NCI-H2227 (cell line): ENCODE measurements at regions not wholly inside any gene's neighbourhood (a gene's known extent, or its start where the extent isn't known, plus 50 kb on each side); places are given as distances from the start of the nearest gene placed in this dataset.

Experiments
- DNase-seq: peaks from one replicate; lab custom pipeline; 2025; ENCODE audit not compliant: unreplicated experiment; lab: John Stamatoyannopoulos, UW

DNA sequence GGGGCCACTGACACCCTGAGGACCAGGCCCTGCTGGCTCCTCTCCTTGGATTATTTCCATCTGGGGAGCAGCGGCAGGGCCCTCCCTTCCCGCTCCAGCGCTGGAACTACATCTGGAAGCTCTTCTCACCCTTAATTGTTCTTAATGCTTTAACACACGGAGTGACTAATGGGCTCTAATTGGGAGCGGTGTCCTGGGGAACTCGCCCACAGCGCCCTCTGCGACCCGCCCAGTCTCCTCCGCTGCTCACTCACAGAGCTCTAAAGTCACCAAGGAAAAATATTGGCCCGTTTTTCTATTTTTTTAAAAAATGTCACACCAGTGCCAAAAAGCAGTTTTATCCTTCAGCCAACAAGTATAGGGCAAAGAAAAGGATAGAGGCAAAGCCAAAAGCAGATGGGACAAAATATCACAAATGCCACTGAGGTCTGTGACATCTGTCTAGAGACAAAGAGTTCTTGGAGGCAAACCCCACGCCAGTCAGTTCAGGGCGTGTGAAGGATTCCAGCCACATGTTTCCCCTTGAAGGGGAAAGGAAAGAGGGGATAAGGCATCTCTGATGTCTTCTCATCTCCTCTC is 134.7 kb downstream of the RBFOX3 start:
- no peak for DNase-seq

DNA sequence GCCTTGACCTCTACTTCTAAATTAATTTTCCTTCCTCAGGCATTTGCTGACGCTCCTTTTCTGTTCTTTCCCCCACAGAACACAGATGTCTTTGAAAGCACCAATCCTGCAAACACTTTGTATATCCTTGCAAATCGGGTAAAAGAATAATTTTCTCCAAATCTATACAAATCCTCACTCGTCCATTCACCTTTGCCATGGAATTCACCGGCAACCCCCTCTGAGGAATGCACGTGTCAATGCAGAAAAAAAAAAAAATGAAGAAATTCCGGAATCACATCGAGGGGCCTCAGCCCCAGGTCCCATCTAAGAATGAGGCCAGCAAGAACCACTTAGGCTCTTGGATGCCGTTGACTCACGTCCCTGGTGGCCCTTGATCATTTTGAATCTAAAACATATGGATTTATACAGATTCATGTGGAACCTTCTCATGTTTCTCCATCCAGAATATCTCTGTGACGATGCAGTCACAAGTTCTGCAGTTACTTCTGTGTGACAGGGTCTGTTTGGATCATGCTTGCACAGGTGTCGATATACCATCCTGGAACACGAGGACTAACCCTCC is 136.9 kb downstream of the RBFOX3 start:
- DNase-seq = no peak

DNA sequence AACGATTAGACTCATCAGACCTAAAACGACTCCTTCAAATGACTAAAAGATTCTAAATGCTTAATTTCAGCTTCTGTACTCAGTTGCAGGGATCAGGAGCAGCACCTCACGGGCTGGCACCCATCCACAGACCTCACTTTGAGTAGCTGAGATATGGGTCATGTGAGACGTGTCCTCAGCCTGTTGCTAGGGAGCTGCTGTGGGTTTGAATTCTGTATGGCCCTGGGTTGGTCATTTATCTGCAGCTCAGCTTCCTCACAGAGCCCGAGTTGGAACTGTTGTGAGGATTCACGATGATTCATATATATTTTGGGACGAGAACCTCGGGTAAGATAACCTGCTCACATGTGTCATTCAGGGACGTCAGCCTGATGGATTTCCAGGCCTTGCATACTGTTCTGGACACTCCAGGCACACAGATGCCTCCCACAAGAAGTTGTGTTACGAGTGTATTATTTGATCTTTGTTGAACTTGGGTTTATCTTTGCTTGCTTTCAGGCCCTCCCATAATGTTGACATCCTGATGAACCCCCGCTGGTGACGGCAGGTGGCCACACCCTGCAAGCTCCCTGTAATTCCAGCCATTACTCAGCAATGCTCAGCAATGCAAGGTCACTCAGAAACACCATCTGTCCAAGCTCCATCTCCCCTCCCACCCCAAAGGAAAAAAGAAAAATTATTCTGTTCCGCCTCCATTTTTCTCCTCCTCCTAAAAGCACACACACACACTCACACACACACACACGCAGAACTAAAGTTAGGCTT is 137.6 kb downstream of the RBFOX3 start:
- peak; percentile 43 for DNase-seq

DNA sequence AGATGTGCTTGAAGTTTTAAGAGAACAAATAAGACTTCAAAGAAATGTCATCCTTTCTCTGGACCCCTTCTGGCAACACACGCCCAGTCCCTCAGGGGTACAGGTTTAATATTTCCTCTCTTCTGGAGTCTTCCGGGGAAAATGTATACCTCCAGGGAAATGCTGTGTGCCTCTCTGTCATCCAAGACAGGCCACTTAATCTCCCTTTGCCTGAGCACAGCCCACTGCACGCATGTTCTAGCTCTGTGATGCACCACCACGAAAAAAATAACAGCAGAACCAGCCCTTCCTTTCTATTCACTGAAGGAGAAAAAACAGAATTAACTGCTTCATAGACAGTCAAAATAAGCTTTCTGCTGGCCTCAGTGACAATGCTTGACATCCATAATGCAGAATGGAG is 140.1 kb downstream of the RBFOX3 start:
- no peak for DNase-seq

DNA sequence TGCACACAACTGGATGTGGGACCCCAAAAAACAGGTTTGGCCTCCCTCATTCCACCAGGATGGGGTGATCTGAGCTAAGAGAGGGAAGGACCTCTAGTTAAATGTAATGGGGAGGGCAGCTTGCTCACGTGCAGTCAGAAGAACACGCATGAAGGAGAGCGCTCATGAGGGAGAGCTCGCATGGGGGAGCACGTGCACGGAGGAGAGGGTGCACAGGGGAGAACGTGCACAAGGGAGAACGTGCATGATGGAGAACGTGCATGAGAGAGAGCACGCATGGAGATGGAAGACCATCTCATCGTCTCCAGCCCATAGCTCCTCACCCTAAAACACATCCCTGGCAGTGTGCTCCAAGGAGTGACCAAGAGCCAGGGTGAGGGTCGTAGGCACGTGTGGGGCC is 141.2 kb downstream of the RBFOX3 start:
- DNase-seq = no peak

DNA sequence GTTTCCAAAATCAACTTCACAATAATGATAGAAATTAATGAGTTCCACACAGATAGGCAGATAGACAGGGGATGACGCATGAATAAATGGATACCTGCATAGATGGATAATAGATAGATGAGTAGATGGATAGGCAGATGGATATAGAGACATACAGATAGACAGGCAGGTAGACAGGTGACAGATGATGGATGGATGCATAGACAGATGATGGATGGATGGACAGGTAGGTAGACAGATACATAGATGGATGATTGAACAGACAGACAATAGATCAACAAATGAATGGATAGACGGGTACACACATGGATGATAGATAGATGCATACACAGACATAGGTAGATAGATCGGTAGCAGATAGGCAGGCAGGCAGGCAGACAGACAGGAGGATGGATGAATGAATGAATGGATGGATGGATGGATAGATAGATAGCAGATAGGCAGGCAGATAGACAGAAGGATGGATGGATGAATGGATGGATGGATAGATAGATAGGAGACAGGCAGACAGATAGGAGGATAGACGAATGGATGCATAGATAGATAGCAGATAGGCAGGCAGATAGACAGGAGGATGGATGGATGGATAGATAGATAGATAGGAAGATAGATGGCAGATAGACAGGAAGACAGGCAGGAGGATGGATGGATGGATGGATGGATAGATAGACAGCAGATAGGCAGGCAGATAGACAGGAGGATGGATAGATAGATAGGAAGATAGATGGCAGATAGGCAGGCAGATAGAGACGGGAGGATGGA is 142.5 kb downstream of the RBFOX3 start:
- no peak for DNase-seq

DNA sequence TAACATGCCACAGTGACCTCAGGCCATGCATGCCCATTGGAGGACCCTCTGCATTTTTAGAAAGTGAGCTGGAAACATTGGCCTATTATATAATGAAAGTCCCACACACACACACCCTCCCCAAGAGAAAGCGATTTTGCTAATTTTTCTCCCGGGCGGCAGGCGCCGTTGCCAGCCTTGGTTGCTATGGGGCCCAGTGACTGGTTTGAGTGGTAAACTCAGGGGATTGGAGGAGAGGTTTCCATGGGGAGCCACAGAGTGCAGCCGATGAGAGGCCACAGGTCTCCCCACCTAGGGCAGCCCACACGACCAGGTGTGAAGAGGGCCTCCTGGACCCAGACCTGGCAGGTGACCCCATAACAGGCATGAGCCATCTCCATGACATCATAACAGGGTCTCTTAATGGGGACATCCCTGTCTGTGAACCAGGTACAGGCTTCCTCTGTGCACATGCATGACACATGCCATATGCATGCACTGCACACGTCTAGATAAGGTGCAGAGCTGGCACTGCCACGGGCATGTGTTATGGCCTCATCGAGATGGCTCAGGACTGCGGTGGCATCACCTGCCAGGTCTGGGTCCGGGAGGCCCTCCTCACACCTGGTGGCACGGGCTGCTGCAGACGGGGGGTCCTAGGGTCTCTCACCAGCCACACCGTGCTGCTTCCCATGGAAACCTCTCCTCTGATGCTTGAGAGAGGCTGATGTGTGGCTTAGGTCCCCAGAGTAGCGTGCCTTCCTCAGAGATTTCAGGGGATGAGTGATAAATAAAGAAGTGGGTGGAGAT is 144.1 kb downstream of the RBFOX3 start:
- no peak for DNase-seq

DNA sequence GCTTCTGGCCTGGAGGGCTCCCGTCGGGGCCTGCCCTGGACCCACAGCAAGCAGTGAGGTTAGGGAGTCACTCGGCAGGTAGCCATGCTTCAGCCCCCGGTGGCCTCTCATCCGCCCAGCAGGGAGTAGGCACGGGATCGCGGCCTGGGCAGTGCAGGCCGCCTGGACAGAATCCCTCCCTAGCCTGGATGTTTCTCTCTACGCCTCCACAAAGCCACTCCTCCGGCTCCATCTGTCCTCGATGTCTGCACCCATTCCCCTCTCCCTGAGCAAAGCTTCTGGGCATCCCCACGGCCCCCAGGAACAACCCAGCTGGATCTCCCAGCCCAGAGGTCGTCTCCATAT is 145.2 kb downstream of the RBFOX3 start:
- no peak for DNase-seq

DNA sequence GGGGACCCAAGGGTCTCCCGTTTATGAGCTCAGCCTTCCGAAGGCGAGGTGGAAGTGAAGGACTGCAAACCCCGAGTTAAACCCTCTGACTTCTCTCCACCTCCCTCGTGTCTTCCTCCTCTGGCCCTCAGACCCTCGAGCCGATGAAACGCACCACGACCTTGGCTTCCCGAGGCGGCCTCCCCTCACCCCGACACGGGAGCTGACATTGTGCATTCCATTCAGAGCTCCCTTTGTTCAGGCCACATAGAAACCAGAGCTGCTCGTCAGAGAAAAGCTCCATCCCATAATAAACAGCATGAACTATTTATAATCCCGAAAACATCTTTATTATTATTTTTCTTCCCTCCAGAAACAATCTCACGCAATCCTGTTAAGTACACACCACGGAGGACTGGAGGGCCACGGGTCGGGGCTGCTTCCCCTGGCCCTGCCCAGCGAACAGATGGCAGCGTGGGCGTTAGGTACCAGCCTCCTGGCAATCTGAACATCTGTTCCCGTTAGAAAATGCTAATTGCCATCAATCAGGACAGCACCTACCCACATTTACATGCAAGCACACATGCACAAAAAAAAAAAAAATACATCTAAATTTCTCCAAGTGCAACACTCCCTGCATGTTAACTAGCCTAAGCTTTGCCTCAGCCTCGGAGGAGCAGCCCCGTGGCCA is 145.7 kb downstream of the RBFOX3 start:
- peak; percentile 8 for DNase-seq

DNA sequence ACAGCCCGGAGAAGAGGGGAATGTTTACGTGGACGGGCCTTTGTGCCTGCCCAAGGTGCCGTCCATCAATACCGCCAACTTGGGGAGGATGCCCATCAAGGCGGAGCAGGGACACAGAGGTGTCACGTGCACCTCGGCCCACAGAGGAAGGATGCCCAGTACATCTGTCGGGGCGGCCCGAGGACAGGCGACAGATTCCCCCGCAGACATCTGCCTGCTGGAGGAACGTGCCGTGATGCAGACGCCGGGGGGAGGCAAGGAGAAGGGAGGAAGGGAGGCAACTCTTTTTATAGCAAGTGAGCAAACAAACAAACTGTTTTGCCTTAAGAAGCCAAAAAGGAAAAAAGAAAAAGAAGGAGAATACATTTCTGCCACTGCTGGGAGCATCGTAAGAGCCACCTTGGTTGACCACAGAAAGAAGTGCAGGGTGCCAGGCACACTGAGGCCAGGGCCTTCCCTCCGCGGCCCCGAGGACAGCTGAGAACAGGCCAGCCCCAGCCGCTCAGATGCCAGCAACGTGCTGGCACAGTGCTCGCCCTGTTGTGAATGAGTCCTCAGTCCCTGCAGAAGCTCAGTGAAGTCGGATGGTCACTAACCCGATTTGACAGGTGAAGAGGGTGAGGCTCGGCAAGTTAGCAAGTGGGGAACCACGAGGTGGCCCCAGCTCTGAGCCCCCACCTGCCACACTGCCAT is 146.4 kb downstream of the RBFOX3 start:
- DNase-seq = no peak

DNA sequence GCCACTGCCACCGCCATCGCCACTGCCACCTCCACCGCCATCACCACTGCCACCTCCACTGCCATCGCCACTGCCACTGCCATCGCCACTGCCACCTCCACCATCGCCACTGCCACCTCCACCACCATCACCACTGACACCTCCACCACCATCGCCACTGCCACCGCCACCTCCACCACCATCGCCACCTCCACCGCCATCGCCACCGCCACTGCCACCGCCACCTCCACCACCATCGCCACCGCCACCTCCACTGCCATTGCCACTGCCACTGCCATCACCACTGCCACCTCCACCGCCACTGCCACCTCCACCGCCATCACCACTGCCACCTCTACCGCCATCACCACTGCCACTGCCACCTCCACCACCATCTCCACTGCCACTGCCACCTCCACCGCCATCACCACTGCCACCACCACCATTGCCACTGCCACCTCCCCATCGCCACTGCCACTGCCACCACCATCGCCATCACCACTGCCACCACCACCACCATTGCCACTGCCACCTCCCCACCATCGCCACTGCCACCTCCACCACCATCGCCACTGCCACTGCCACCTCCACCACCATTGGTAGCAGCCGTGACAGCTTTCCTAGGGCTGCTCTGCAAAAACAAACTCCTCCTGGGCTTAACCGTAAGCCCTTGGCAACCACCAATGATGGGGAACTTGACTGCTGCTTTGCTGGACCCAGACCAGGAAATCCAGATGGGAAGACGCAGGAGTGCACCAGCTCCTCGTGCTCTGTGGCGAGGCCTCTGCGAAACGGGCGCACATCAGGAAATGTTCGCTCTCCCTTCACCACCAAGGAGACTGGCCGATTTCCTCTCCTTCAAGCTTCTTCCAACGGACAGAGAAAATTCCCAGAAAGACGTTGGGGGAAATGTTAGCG is 147.2 kb downstream of the RBFOX3 start:
- no peak for DNase-seq

DNA sequence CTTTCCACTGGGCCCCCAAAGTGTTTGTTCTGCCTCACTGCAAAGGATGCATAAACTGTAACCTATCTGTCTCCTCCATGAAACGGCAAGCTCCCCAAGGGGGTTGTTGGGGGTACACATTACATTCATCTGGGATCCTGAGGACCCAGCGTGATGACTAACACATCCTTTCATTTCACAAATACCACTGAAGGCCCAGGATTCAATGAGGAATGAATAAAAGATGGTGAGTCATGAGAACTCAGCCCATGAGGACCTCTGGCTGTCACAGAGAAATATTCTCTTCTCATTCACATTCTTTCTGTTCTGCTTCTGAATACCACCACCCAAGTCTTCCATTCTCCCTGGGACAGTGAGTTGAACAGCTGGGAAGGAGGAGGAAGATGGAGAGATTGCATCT is 149.8 kb downstream of the RBFOX3 start:
- no peak for DNase-seq

DNA sequence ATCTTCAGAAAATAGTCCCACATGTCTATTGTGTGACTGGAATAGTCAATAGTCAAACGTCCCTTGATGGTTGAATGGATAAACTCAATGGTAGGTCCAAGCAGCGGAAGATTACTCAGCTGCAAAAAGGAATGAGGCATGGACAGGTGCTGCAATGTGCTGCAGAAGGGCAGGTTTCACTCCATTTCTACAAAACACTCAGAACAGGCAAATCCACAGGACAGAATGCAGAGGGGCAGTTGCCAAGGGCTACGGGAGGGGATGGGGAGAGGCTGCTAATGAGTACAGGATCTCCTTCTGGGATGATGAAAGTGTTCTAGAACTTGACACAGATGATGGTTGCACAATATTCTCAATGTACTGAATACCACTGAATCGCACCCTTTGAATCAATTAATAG is 151.0 kb downstream of the RBFOX3 start:
- no peak for DNase-seq

DNA sequence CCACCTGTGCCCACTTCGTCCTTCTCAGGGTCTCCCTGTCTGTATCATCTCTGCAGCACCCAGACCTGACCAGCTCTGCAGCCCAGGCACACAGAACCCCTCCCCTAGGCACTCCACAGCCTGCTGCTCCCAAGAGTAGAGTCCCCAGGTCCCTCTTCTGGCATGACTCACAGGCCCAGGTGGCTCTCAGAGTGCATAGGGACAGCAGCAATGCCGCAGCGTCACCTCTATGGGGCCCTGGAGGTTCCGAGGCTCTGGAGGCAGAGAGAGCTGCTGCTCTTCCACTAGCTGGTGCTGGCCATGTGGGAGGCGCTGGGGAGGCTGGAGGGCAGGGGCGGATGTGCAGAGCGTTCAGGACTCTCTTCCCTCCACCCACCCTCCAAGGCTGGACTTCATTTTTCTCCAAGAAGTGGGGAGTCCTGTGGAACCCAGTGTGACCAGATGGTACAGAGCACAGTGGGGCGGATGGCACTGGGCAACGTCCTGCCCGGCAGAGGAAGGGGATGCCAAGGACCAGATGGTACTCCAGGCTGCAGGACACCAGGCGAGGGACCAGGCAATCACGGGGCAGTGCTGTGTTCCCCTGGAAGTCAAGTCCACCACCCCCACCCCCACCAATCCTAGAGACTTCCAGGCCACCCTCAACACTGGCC is 151.7 kb downstream of the RBFOX3 start:
- DNase-seq = no peak

DNA sequence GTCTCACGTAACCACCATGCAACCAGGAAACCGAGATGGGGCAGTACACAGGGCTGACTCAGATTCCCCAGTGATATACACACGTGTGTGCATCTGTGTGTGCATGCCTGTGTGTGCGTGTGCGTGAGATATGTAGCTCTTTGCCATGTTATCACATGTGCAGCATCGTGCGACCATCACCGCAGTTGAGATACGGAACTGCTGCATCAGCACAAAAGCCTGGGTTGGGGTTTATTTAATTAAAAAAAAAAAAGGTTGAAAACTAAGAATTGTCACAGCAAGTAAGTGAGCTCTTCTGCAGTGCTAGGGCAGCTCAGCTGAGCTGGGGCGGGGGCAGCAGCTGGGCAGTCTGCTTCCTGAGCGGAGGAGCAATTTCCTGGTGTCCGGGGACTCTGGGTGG is 152.5 kb downstream of the RBFOX3 start:
- DNase-seq = no peak

DNA sequence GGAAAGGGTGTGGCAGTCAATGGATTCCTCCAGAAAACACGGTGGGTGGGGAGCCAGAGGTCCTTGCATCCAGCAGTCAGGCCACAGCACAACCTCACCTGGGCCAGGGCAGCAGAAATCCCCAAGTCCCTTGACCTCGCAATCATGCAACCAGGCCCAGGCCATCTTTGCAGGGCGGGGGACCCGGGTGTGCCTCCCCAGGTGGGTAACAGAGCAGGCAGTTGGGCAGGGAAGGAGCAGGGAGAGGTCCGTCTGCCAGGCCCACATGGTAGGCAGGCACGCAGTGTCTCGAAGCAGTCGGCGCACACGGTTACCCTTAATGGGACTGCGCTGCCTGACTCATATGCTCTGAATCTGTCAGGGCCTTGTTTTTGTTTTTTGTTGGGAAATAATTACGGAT is 153.0 kb downstream of the RBFOX3 start:
- DNase-seq = no peak

DNA sequence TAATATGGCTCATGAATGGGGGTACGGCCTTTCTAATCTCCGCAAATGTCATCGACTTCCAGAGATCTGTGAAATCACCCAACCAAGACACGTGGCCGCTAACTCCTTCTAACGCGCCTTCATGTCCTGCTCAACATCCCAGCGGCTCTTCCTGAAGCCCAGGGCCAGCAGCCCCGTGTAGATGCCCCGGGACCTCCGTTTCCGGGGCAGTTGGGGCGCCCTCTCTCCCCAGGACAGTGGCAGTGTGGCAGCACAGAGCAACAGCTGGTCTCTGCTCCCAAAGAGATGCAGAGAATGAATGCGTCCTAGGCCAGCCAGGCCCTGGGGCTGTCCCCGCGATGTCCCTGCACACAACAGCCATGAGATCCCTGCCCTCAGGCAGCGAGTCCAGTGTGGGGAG is 153.5 kb downstream of the RBFOX3 start:
- DNase-seq = no peak

DNA sequence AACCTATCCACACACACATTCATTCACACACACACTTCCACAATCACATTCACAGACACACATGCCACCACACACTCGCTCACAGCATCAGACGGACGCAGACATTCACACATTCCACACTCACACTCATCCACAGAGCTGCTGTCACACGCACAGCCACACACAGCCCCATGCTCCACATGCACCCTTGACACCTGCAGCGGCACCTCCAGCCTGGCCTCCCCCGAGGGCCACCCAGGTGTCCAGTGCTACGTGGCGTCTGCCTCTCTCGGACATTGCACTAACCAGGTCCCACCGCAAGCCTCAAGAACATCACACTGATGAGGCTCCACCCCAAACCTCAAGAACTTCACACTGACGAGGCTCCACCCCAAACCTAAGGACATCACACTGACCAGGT is 155.2 kb downstream of the RBFOX3 start:
- DNase-seq = no peak

DNA sequence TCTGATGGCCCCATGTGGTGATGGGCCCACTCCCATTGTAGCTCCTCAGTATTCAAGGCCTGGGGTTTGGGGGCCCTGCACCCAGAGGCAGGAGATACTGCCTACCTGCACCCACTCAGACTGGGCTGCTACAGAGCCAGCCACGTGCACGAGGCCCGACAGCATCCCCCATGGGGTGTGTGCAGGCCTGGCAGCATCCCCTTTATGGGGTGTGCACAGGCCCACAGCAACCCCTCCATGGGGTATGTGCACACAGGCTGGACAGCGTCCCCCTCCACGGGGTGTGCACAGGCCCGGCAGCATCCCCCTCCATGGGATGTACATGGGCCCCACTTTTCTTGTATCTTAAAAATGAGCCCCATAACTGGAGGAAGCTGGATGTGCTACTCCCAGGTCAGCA is 156.0 kb downstream of the RBFOX3 start:
- DNase-seq = no peak
